HepG2 (cell line): ENCODE measurements at regions not wholly inside any gene's neighbourhood (a gene's known extent, or its start where the extent isn't known, plus 50 kb on each side); places are given as distances from the start of the nearest gene placed in this dataset.

Source experiments
- ATAC-seq: fragments of 200-7000 bp; cut with Tn5 transposase; 3 replicates; pipeline ENCODE4 v1.9.1; 2020; ENCODE audit warnings: mild to moderate bottlenecking, moderate library complexity
- BruUV-seq: library from RNA; stranded (reverse); fragments of 400-500 nt; replicated peaks from 2 replicates; lab custom pipeline; 2021; lab: Mats Ljungman, UMichigan
- CTCF ChIA-PET: fragments of 300-600 bp; formaldehyde crosslinking; extraction: SDS; loops from one replicate; lab custom pipeline; 2021; ENCODE audit warnings: low total read pairs, inconsistent platforms, low intra/inter-chr PET ratio; lab: Yijun Ruan, JAX
- POLR2A ChIA-PET: fragments of 350-600 bp; sonication (Branson Sonifier 250); formaldehyde crosslinking; loops from one replicate; lab custom pipeline; 2020; ENCODE audit warnings: antibody characterized with exemption, inconsistent platforms; lab: Yijun Ruan, JAX
- DNase-seq: peaks from one replicate; pipeline ENCODE4 v3.0.0-alpha.2; 2015; ENCODE audit warnings: low spot score
- FAIRE-seq: peaks from 3 replicates; lab custom pipeline; 2011; peaks lifted over from hg19 to GRCh38; lab: Jason Lieb, UNC
- H2AFZ ChIP-seq: one replicate; pipeline ENCODE4 v1.6.1; 2011; ENCODE audit warnings: low read length, inconsistent platforms
- H3K27ac ChIP-seq: fragments of 300-600 bp; 3 replicates; pipeline ENCODE4 v1.8.0; 2011; ENCODE audit warnings: mixed run types, mild to moderate bottlenecking, mixed read lengths, low read length, inconsistent platforms; ENCODE audit not compliant: insufficient read depth; ENCODE audit errors: extremely low read length
- H3K27me3 ChIP-seq, 2 experiments: fragments of 200-600 bp in 1 of 2; 2 replicates in 1 of 2; 3 replicates in 1 of 2; pipeline versions ENCODE4 v1.6.0 to v1.8.0; 2011; ENCODE audit warnings: low read length in 2 of 2, mild to moderate bottlenecking in 2 of 2, moderate library complexity in 2 of 2, inconsistent platforms in 1 of 2; ENCODE audit not compliant: insufficient read depth in 2 of 2, control insufficient read depth in 1 of 2
- H3K36me3 ChIP-seq, 2 experiments: fragments of 200-600 bp in 1 of 2; replicated peaks in 1 of 2; 2 replicates in 1 of 2; 3 replicates in 1 of 2; pipeline versions ENCODE4 v1.5.1 to v1.8.0; 2011; ENCODE audit warnings: low read length in 2 of 2, inconsistent platforms in 1 of 2; ENCODE audit not compliant: insufficient read depth in 2 of 2, control insufficient read depth in 1 of 2
- H3K4me1 ChIP-seq: 2 replicates; pipeline ENCODE4 v1.5.1; 2012; ENCODE audit warnings: low read length, inconsistent platforms; ENCODE audit not compliant: insufficient read depth
- H3K4me2 ChIP-seq: 2 replicates; pipeline ENCODE4 v1.6.0; 2011; ENCODE audit warnings: low read depth, low read length, inconsistent platforms
- H3K4me3 ChIP-seq, 3 experiments: fragments of 200-600 bp in 1 of 3; sonication (generic), shearing (Covaris generic) in 1 of 3; replicated peaks in 1 of 3; 2 replicates each; pipeline ENCODE4 v1.5.1; 2011 to 2016; ENCODE audit warnings: low read length in 3 of 3, inconsistent platforms in 2 of 3, low read depth in 2 of 3, mild to moderate bottlenecking in 2 of 3, control low read depth in 1 of 3, mixed read lengths in 1 of 3; ENCODE audit not compliant: insufficient read depth in 1 of 3
- H3K79me2 ChIP-seq: one replicate; pipeline ENCODE4 v1.6.1; 2011; ENCODE audit warnings: low read length, inconsistent platforms; ENCODE audit not compliant: insufficient read depth
- H3K9ac ChIP-seq: 2 replicates; pipeline ENCODE4 v1.6.0; 2011; ENCODE audit warnings: mild to moderate bottlenecking, low read depth, low read length, inconsistent platforms; ENCODE audit not compliant: insufficient read depth
- H3K9me3 ChIP-seq: 2 replicates; pipeline ENCODE4 v1.5.1; 2012; ENCODE audit warnings: mild to moderate bottlenecking, low read length
- H4K20me1 ChIP-seq: 2 replicates; pipeline ENCODE4 v1.6.0; 2011; ENCODE audit warnings: inconsistent platforms, mild to moderate bottlenecking, low read length, moderate library complexity; ENCODE audit not compliant: insufficient read depth
- IKZF4 ChIP-seq: sonication (generic); formaldehyde crosslinking; IDR thresholded peaks from 2 replicates; pipeline ENCODE4 v1.5.1; 2020; ENCODE audit warnings: borderline replicate concordance, mild to moderate bottlenecking, low read depth, missing genetic modification reagents; ENCODE audit errors: not compliant biosample characterization
- NCOA2 ChIP-seq: sonication (generic); formaldehyde crosslinking; IDR thresholded peaks from 2 replicates; pipeline ENCODE4 v1.8.0; 2022; ENCODE audit warnings: inconsistent platforms
- NFKBIZ ChIP-seq: IDR thresholded peaks from 2 replicates; pipeline ENCODE4 v1.6.1; 2018; ENCODE audit warnings: missing genetic modification reagents, missing compliant biosample characterization
- NFYC ChIP-seq: IDR thresholded peaks from 2 replicates; pipeline ENCODE4 v1.6.1; 2016; ENCODE audit warnings: missing genetic modification reagents, missing compliant biosample characterization
- NR2F6 ChIP-seq, 2 experiments: IDR thresholded peaks; 2 replicates each; pipeline ENCODE4 v1.6.1; 2016; ENCODE audit warnings: antibody characterized with exemption in 1 of 2, mild to moderate bottlenecking in 1 of 2
- ZNF326 ChIP-seq: sonication (generic); formaldehyde crosslinking; IDR thresholded peaks from 2 replicates; pipeline ENCODE4 v1.4.0; 2020; ENCODE audit warnings: missing genetic modification reagents, borderline replicate concordance
- ZNF577 ChIP-seq: sonication (generic); formaldehyde crosslinking; IDR thresholded peaks from 2 replicates; pipeline ENCODE4 v1.4.0; 2020; ENCODE audit warnings: mild to moderate bottlenecking, low read depth, missing genetic modification reagents, borderline replicate concordance
- ZNF607 ChIP-seq: sonication (generic); formaldehyde crosslinking; IDR thresholded peaks from 2 replicates; pipeline ENCODE4 v1.5.1; 2020; ENCODE audit warnings: missing genetic modification reagents, mild to moderate bottlenecking, borderline replicate concordance
- ZNF724P ChIP-seq: sonication (generic); formaldehyde crosslinking; IDR thresholded peaks from 2 replicates; pipeline ENCODE4 v1.8.0; 2022; ENCODE audit warnings: missing genetic modification reagents, borderline replicate concordance
- ZSCAN12 ChIP-seq: sonication (generic); formaldehyde crosslinking; IDR thresholded peaks from 2 replicates; pipeline ENCODE4 v1.9.0; 2021; ENCODE audit warnings: mild to moderate bottlenecking, missing genetic modification reagents
- WGBS: methylation state at CpG from one replicate; pipeline ENCODE4 v1.1.6; 2017; ENCODE audit warnings: low lambda C conversion rate; 5-methylcytosine and 5-hydroxymethylcytosine counted together
- in situ Hi-C: cut with HindIII; loops from 2 replicates; pipeline ENCODE4 v1.10.0; 2017; ENCODE audit warnings: low pct_unique_long_range_greater_than_20kb; ENCODE audit not compliant: extremely low pct_ligation_motif_present
- intact Hi-C: fragments of 100-400 bp; cut with micrococcal nuclease; formaldehyde crosslinking; loops from one replicate; pipeline ENCODE4 v1.10.0; 2022; ENCODE audit not compliant: unreplicated experiment
- TF ChIP-seq, protein P1 (sequence below): sonication (generic); formaldehyde crosslinking; IDR thresholded peaks from 2 replicates; pipeline ENCODE4 v1.5.1; 2020; ENCODE audit warnings: missing genetic modification reagents, mild to moderate bottlenecking, borderline replicate concordance
- TF ChIP-seq, protein P2 (sequence below): sonication (generic); formaldehyde crosslinking; IDR thresholded peaks from 2 replicates; pipeline ENCODE4 v1.4.0; 2020; ENCODE audit warnings: missing genetic modification reagents
- TF ChIP-seq, protein P3 (sequence below): sonication (generic); formaldehyde crosslinking; IDR thresholded peaks from 2 replicates; pipeline ENCODE4 v1.8.0; 2023; ENCODE audit warnings: mild to moderate bottlenecking, missing genetic modification reagents
- TF ChIP-seq, protein P4 (sequence below): fragments of 450-650 bp; IDR thresholded peaks from 2 replicates; pipeline ENCODE4 v1.6.1; 2017
- TF ChIP-seq, protein P5 (sequence below): sonication (generic); formaldehyde crosslinking; IDR thresholded peaks from 2 replicates; pipeline ENCODE4 v1.5.0; 2020; ENCODE audit warnings: mild to moderate bottlenecking, missing genetic modification reagents

DNA sequence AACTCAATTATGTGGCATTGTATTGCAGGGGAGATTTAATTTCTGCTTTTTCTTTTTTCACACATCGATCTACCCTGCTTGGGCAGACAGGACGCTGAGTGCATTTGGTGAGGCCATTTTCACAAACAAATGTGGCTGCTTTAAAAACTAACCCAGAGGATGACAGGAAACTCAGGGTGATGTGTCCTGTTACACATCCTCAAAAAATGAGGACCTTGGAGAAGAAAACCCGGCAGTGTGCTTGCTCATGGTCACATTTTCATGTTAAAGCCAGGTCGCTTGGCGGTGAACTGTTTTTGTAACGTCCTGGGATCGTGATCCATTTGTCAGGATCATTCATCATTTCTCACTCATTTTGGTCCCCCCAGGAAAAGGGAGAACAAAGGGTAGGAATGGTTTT lies 478.3 kb upstream of the ADAMTS16 start (continued):
- TF ChIP-seq, protein P1, sequence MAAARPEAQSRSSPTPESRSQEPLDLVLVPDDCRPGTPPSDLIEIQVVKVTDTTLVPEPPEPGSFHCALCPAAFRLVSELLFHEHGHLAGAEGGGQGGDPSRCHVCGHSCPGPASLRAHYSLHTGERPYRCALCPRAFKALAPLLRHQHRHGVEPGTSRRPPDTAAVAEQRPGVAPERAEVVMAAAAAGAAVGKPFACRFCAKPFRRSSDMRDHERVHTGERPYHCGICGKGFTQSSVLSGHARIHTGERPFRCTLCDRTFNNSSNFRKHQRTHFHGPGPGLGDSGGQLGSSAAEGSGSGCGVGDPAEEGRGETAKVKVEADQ, result no peak
- TF ChIP-seq, protein P2, sequence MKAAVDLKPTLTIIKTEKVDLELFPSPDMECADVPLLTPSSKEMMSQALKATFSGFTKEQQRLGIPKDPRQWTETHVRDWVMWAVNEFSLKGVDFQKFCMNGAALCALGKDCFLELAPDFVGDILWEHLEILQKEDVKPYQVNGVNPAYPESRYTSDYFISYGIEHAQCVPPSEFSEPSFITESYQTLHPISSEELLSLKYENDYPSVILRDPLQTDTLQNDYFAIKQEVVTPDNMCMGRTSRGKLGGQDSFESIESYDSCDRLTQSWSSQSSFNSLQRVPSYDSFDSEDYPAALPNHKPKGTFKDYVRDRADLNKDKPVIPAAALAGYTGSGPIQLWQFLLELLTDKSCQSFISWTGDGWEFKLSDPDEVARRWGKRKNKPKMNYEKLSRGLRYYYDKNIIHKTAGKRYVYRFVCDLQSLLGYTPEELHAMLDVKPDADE (CRISPR knock-in tag), result no peak
- TF ChIP-seq NR2F6 (IDR thresholded peaks at IDR 0.05) (no peak), NR2F6 (CRISPR knock-in tag; IDR thresholded peaks at IDR 0.05) (no peak), ZNF326 (CRISPR knock-in tag) (no peak), ZNF724P (no peak), NFYC (CRISPR knock-in tag) (no peak)
- TF ChIP-seq, protein P3, sequence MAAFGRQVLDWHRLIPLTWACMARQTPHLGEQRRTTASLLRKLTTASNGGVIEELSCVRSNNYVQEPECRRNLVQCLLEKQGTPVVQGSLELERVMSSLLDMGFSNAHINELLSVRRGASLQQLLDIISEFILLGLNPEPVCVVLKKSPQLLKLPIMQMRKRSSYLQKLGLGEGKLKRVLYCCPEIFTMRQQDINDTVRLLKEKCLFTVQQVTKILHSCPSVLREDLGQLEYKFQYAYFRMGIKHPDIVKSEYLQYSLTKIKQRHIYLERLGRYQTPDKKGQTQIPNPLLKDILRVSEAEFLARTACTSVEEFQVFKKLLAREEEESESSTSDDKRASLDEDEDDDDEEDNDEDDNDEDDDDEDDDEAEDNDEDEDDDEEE (CRISPR knock-in tag), result no peak
- TF ChIP-seq, protein P4, sequence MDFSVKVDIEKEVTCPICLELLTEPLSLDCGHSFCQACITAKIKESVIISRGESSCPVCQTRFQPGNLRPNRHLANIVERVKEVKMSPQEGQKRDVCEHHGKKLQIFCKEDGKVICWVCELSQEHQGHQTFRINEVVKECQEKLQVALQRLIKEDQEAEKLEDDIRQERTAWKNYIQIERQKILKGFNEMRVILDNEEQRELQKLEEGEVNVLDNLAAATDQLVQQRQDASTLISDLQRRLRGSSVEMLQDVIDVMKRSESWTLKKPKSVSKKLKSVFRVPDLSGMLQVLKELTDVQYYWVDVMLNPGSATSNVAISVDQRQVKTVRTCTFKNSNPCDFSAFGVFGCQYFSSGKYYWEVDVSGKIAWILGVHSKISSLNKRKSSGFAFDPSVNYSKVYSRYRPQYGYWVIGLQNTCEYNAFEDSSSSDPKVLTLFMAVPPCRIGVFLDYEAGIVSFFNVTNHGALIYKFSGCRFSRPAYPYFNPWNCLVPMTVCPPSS, result no peak

DNA sequence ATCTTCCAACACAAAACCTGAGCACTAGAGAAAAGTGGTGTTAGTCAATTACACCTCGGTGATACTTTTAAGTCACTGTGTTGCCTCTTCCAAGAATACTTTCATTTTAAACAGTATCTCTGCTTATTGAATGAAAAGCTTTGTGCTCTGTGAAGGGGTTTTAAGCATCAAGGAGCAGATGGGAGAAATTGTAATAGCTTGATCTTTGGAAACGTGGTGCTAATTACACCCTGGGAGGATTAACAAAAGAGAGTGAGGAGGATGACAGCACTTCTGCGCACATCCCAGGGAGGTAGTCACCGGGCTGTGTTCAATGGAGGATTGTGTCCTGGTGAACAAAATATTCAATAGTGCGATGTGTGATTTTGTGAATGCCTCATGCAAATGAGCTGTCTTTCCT lies 477.4 kb upstream of the ADAMTS16 start:
- ChIA-PET CTCF (no interaction called here), POLR2A (no interaction called here)
- Histone ChIP-seq H3K4me1 (no peaks in the 10 kb centered on the region), H3K36me3 (no peaks in the 10 kb centered on the region), H3K27ac (no peak overlapping the region), H3K79me2 (no peaks in the 10 kb centered on the region), H3K4me3 (no peak overlapping the region), H4K20me1 (no peaks in the 10 kb centered on the region), H3K4me2 (no peak overlapping the region), H3K27me3 (no peaks in the 10 kb centered on the region), H3K9me3 (peaks cover 26% of the 10 kb centered on the region), H3K9ac (no peak overlapping the region), H2AFZ (no peak overlapping the region)
- DNase-seq (no peak), ATAC-seq (no peak), FAIRE-seq (no peak)
- WGBS, result 15% methylated on average over 5 of the region's 5 CpGs
- intact Hi-C loops (no loop called here), in situ Hi-C loops (no loop called here)
- no TSS peak for BruUV-seq
- TF ChIP-seq ZNF577 (CRISPR knock-in tag), result no peak
- TF ChIP-seq IKZF4 (CRISPR knock-in tag), result no peak
- TF ChIP-seq ZNF607 (CRISPR knock-in tag), result no peak
- no peak for TF ChIP-seq NFKBIZ (CRISPR knock-in tag)
- TF ChIP-seq, protein P5, sequence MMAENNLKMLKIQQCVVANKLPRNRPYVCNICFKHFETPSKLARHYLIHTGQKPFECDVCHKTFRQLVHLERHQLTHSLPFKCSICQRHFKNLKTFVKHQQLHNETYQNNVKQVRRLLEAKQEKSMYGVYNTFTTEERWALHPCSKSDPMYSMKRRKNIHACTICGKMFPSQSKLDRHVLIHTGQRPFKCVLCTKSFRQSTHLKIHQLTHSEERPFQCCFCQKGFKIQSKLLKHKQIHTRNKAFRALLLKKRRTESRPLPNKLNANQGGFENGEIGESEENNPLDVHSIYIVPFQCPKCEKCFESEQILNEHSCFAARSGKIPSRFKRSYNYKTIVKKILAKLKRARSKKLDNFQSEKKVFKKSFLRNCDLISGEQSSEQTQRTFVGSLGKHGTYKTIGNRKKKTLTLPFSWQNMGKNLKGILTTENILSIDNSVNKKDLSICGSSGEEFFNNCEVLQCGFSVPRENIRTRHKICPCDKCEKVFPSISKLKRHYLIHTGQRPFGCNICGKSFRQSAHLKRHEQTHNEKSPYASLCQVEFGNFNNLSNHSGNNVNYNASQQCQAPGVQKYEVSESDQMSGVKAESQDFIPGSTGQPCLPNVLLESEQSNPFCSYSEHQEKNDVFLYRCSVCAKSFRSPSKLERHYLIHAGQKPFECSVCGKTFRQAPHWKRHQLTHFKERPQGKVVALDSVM, result no peak
- no peak for TF ChIP-seq NCOA2 (CRISPR knock-in tag)
- TF ChIP-seq ZSCAN12, result no peak
